DMS153 treated with DMSO at 0.1 percent for 48 hours (cell line): ENCODE measurements at regions not wholly inside any gene's neighbourhood (a gene's known extent, or its start where the extent isn't known, plus 50 kb on each side); places are given as distances from the start of the nearest gene placed in this dataset.
A peak's percentile ranks its signal among the peaks of the same experiment; 100 is the strongest.
"Not testable (repeated sequence)": the region's sequence is repeated elsewhere in the genome, so short reads cannot be mapped to it uniquely, and the experiment has no call there.

Experiments used
- DNase-seq: peaks from one replicate; lab custom pipeline; 2025; ENCODE audit not compliant: unreplicated experiment; lab: John Stamatoyannopoulos, UW

GRCh38 chr21:31537872-31538576, 121.5 kb upstream of the SOD1 start:
- no peak for DNase-seq

- DNase-seq: no peak
Measured at GRCh38 chr21:31536138-31536537, 123.4 kb upstream of the SOD1 start.

DNA sequence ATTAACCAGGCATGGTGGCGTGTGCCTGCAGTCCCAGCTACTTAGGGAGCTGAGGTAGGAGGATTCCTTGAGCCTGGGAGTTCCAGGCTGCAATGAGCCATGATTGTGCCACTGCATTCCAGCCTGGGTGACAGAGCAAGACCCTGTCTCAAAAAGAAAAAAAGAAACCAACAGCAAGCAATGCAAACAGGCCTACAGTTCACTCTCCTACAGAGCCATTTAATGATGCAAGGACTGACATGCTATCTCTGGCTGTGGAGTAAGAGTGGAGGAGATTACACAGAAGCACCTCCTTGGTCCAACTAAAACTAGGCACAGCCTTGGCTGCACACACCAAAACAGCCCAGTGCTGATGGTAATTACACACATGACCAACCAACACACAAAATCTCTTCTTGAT, 127.5 kb upstream of the SOD1 start:
- DNase-seq: no peak

DNA sequence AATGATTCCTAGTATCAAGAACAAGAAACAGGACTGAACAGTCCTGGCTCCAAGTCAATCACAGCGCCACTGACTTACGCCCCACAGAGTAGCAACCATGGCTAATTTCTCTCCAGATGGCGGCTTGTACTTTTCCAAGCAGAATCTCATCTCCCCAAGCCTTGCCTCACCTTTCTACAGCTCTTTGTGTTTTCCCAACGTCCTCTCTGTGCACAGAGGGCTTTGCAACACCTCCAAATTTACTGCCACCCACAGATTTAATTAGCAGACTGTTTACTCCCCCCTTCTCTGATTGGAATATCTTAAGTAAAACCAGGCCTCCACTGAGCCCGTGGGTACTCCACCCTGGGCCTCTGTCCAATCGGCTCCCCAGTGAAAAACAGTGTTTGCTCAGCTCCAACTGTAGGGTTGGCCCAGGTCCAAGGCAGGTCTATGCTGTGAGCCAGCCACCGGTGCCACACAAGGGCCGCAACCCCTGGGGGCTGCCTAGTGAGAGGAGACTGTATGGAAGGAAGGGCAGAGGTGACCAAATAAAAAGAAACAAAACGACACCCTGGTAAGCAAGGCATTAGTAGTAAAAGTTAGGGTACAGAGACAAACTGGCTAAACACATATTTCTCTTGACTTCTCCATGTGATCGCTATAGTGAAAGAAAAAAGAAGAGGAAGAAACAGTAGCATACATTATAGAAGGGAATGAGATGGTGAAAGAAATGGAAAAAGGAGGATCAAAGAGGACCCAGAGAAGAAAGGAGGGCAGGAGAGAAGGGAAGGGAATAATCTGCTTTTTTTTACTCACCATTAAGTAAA, 128.4 kb upstream of the SOD1 start:
- peak; percentile 96 for DNase-seq

DNA sequence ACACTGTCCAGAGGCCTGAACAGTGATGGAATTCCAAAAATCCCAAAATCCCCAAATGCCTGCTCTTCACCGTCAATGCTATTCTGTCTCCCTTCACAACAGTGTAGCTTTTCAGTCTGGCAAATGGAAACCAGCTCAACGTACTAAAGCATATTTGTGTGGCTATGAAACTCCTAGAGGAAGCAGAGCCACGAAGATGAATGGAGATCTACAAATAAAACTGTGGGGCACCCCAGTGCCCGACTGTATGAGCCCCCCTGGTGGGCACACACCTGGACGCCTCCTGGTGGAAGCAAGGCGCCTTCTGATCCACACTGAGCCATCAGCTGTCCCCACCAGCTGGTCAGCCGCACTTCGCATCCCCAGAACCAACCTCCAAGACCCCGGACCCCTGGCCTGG, 129.1 kb upstream of the SOD1 start:
- no peak for DNase-seq

- DNase-seq: no peak
Measured at GRCh38 chr21:31529406-31529805, 130.1 kb upstream of the SOD1 start.

DNA sequence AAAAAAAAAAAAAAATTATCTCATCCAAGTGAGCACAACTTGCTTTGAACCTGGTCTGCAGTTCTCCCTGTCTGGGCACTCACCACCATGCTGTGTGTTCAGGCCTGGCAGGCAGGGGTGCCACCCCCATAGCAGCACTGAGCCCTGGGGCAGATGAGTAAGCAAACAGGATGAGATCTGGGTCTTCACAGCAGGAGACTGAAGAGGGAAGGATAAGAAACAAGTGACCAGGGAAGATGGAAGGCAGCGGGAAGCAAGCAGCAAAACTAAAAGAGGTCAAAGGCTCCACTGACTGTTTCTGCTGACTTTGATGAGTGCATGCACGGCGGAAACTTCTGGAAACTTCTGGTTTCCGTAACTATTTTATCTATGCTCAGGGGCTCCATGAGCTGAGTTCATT, 133.5 kb upstream of the SOD1 start:
- no peak for DNase-seq

DNA sequence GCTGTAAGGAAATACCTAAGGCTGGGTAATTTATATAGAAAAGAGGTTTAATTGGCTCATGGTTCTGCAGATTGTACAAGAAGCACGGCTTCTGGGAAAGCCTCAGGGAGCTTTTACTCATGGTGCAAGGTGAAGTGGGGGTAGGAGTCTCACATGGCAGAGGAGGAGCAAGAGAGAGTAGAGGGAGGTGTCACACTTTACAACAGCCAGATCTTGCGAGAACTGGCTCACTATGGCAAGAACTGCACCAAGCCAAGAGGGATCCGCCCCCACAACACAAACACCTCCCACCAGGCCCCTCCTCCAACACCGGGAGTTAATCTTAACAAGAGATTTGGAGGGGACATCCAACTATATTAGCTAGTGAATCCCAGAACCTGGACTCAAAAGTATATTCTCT, 135.4 kb upstream of the SOD1 start:
- no peak for DNase-seq

DNA sequence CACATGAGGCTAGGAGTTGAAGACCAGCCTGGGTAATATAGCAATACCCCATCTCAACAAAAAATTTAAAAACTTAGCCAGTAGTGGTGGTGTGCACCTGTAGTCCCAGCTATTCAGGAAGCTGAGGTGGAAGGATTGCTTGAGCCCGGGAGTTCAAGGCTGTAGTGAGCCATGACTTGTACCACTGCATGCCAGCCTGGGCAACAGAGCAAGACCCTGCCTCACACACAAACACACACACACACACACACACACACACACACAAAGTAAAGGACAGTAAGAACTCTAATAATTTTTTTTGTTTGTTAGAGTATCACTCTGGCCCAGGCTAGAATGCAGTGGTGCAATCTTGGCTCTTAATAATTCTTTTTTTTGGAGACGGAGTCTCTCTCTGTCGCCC, 138.0 kb upstream of the SOD1 start:
- no peak for DNase-seq

DNA sequence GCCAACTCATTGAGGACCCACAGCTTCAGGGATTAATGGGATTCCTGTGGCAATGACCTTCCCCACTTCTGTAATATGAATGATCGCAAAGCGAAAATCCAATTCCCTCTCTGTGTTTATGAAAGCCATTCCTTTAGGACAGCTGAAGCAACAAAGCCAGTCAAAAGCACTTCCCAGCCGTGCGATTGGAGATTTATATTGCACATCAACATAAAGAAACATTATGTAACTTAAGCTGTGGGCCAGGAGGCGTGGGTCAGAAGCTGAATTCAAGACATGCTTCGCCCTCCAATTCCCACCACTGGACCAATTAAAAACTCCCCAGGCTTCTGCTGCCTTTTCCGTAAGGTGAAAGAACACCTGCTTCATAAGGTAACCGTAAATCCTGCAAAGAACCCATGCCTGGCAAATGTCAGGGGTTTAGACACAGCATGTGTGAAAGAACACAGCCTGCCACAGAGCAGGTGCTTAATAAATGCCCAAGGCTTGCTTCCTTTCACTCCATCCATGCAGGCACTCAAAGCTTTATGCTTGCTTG, 138.9 kb upstream of the SOD1 start:
- peak; percentile 23 for DNase-seq

DNA sequence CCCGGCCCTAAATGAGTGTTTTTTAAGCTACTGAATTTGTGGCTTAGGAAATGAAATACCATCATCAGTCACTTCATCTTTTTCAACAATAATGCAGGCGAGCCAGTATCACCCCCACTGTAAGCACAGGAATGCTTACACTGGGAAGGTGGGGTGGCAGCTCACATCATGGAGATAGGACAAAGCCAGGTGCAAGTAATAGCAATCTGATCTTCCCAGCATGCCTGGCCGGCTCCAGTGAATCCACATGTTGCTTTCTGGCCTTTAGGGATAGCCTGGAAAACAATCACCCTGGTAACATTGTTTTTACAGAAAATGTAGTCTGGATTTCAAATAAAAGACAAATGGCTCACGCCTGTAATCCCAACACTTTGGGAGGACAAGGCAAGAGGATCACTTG, 140.9 kb upstream of the SOD1 start:
- no peak for DNase-seq

DNA sequence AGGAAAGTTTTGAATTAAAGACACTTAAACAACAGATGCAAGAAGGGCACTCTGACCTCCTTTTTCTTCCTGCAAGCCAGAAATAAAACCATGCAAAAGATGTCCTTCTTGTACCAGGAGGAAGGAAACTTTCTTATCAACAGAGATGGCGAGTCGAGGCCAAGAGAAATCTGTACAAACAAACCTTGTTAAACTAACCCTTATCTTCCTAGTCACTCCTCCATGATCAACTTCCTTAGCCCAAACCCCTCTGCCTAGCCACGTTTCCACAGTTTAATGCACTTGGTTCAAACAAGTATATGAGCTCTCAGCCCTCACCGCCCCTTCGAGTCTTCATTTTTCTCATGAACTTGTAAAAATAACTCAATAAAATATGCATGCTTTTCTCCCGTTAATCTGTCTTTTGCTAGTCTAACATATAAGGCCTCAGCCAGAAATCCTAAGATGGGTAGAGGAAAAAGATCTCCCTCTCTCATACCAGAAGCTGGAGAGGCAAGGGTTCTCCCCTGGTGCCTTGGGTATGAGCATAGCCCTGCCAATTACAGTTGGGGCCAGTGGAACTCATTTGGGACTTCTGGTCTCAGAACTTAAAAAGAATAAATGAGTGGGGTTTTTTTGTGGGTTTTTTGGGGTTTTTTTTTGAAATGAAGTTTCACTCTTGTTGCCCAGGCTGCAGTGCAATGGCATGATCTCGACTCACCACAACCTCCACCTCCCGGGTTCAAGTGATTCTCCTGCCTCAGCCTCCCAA, 141.7 kb upstream of the SOD1 start:
- DNase-seq: no peak

DNA sequence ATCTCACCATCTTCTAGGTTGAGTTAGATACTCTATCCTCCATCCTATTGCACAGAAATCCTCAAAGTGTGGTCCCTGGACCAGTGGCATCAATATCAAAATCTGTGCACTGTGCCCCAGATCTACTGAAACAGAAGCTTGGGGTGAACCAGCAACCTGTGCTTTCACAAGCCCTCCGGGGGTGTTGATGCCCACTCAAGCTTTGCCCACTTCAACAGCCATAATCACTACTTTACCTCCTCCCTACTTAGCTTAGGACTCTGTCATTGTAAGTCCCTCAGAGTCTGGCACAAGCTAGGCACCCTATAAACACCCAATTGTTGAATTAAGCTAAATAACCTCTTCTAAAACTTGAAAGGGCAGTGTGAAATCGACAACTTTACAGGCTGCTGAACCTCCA, 144.2 kb upstream of the SOD1 start:
- no peak for DNase-seq

DNA sequence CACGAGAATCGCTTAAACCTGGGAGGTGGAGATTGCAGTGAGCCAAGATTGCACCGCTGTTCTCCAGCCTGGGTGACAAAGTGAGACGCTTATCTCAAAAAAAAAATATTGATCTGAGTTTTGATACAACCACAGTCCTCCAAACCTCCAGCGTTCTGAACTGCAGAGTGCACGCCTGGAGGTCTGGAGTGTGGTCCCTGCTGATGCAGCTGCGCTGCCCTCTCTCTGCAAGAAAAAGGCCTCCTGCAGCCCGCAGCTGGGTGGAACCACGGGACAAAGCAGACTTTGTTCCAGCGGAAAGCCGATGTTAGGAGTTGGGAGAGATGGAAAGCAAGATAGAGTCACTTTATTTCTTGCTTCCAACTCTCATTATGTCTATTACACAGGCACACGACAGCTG, 144.9 kb upstream of the SOD1 start:
- no peak for DNase-seq

- DNase-seq: not testable (repeated sequence)
Measured at GRCh38 chr21:31513541-31513940, 146.0 kb upstream of the SOD1 start.

- DNase-seq: not testable (repeated sequence)
Measured at GRCh38 chr21:31511999-31512398, 147.5 kb upstream of the SOD1 start.

DNA sequence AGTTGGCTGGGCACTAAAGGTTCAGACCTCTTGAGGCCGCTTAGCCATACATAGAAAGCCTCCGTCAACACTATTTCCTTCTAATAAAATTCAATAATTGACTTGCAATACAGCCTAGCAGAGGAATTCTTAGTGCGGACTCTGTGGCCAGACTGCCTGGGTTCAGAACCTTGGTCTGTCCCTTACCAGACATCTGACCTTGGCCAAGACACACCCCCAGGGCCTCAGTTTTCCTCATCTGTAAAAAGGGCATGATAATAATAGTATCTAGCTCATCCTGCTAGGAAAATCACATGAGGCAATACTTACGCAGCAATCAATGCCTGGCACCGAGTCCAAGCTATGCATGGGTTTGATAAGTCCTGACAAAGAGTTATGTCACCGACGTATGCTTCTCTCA, 148.2 kb upstream of the SOD1 start:
- DNase-seq: no peak

DNA sequence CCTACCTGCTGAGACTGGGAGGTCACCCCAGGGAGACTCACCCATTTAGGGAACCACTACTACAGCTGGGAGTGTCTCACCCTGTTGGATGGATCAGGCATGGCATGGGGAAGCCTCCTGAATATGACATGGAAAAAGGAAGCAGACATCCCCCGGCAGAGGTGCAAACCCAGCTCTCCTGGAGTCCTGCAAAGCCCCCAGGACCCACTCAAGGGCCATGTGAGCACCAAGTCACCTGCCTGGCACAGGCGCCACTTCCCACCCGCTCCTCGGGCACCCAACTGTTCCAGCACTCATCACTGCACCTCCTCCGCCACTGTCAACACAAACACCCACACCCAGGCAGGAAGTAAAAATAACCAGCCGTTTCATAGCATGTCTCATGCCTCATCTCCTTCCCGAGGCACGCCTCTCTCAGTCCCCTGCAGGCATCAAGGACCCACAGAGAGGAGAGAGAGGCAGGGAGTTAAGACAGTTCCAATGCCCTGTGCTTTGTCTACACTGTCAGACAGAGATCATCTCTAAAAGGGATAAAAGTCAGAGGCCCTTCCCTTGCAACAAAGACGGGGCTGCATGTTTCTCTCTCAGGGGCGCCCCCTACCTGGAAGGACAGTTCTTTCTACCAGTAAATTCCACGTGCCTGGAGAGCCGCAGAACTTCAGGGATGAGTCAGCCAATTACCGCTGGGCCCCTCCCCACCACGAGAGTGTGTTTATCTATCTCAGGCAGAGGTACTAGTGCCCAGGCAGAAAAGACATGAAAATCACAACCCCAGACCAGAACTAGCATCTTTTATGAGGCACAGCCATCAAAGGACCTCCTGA, 150.1 kb upstream of the SOD1 start:
- peak; percentile 46 for DNase-seq

DNA sequence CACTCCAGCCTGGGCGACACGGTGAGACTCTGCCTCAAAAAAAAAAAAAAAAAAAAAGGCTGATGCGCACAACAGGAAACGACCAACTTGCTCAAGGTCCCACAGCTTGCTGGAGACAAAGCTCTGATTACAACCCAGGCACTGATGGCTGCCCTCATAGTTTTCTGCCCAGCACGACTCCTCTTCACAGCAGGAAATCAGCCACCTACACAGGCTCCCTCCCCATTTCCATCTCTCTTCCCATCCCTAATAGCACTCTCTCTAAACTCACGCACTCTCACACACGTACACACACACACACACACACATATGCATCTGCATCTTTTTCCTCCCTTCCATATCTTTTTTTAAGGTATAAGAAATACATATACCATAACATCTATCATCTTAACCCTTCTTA, 153.5 kb upstream of the SOD1 start:
- DNase-seq: no peak

DNA sequence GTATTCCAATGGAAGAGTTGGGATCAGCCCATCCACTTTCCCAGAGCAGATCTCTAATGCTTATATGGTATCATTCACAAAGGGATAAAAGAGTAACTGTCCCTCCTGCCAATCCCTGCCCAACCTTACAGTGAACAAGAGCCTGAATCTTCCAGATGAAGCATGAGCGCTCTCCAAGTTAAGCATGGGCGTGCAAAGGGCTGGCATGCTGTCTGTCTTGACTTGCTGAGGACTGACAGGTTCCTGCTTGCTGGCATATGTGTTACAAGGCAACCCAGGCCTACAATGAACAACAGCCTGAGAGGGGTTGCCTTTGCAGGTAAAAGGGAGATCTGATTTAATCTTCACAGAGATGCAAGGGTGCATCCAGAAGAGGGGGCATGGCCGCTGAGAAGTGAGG, 155.6 kb upstream of the SOD1 start:
- no peak for DNase-seq

GRCh38 chr21:31503467-31503866, 156.0 kb upstream of the SOD1 start:
- no peak for DNase-seq
